Astrocyte (in vitro differentiated cells and primary cell): ENCODE measurements at regions not wholly inside any gene's neighbourhood (a gene's known extent, or its start where the extent isn't known, plus 50 kb on each side); places are given as distances from the start of the nearest gene placed in this dataset.

Experiments used
- DNase-seq: peaks from one replicate; pipeline ENCODE4 v3.0.0-alpha.2; 2010; ENCODE audit warnings: low read depth
- FAIRE-seq: peaks from 2 replicates; lab custom pipeline; 2011; peaks lifted over from hg19 to GRCh38; lab: Jason Lieb, UNC
- H2AFZ ChIP-seq: 2 replicates; pipeline ENCODE4 v1.6.0; 2012; ENCODE audit warnings: low read depth, low read length, inconsistent platforms
- H3K27ac ChIP-seq: 2 replicates; pipeline ENCODE4 v1.5.1; 2011; ENCODE audit warnings: low read depth, low read length, inconsistent platforms
- H3K27me3 ChIP-seq: 2 replicates; pipeline ENCODE4 v1.6.0; 2011; ENCODE audit warnings: low read length, inconsistent platforms; ENCODE audit not compliant: insufficient read depth
- H3K36me3 ChIP-seq: 2 replicates; pipeline ENCODE4 v1.5.1; 2011; ENCODE audit warnings: low read length, inconsistent platforms; ENCODE audit not compliant: insufficient read depth
- H3K4me1 ChIP-seq: 2 replicates; pipeline ENCODE4 v1.5.1; 2011; ENCODE audit warnings: low read length, inconsistent platforms; ENCODE audit not compliant: insufficient read depth
- H3K4me2 ChIP-seq: 2 replicates; pipeline ENCODE4 v1.6.0; 2012; ENCODE audit warnings: low read length, inconsistent platforms
- H3K4me3 ChIP-seq: 2 replicates; pipeline ENCODE4 v1.5.1; 2011; ENCODE audit warnings: low read depth, mild to moderate bottlenecking, low read length, inconsistent platforms; ENCODE audit not compliant: insufficient read depth
- H3K79me2 ChIP-seq: 2 replicates; pipeline ENCODE4 v1.6.0; 2012; ENCODE audit warnings: mild to moderate bottlenecking, low read length, inconsistent platforms; ENCODE audit not compliant: insufficient read depth
- H3K9ac ChIP-seq: 2 replicates; pipeline ENCODE4 v1.6.0; 2012; ENCODE audit warnings: mild to moderate bottlenecking, low read length, inconsistent platforms
- H3K9me3 ChIP-seq: 2 replicates; pipeline ENCODE4 v1.5.1; 2012; ENCODE audit warnings: low read depth, mild to moderate bottlenecking, low read length, inconsistent platforms; ENCODE audit not compliant: insufficient read depth
- H4K20me1 ChIP-seq: 2 replicates; pipeline ENCODE4 v1.6.0; 2012; ENCODE audit warnings: low read length, inconsistent platforms; ENCODE audit not compliant: insufficient read depth
- H3K27ac Mint-ChIP-seq: one replicate; pipeline ENCODE4 v1.8.0; 2021; ENCODE audit warnings: mild to moderate bottlenecking, mixed read lengths; ENCODE audit not compliant: unreplicated experiment
- H3K27me3 Mint-ChIP-seq: one replicate; pipeline ENCODE4 v1.8.0; 2021; ENCODE audit warnings: low read depth, mixed read lengths; ENCODE audit not compliant: unreplicated experiment
- H3K36me3 Mint-ChIP-seq: one replicate; pipeline ENCODE4 v1.8.0; 2021; ENCODE audit warnings: low read depth, mixed read lengths; ENCODE audit not compliant: unreplicated experiment
- H3K4me1 Mint-ChIP-seq: one replicate; pipeline ENCODE4 v1.8.0; 2021; ENCODE audit warnings: low read depth, mixed read lengths; ENCODE audit not compliant: unreplicated experiment
- H3K4me3 Mint-ChIP-seq: one replicate; pipeline ENCODE4 v1.8.0; 2021; ENCODE audit warnings: mild to moderate bottlenecking, moderate library complexity, mixed read lengths; ENCODE audit not compliant: unreplicated experiment
- H3K9me3 Mint-ChIP-seq: one replicate; pipeline ENCODE4 v1.8.0; 2021; ENCODE audit warnings: mild to moderate bottlenecking, mixed read lengths; ENCODE audit not compliant: unreplicated experiment
- CTCF ChIP-seq: IDR thresholded peaks from 2 replicates; pipeline ENCODE4 v1.5.1; 2011; ENCODE audit warnings: low read depth, mild to moderate bottlenecking, inconsistent platforms, low read length, moderate library complexity; ENCODE audit not compliant: insufficient read depth
- EZH2 ChIP-seq: IDR thresholded peaks from 2 replicates; pipeline ENCODE4 v1.6.1; 2012; ENCODE audit warnings: mild to moderate bottlenecking, low read length, inconsistent platforms; ENCODE audit not compliant: insufficient read depth

DNA sequence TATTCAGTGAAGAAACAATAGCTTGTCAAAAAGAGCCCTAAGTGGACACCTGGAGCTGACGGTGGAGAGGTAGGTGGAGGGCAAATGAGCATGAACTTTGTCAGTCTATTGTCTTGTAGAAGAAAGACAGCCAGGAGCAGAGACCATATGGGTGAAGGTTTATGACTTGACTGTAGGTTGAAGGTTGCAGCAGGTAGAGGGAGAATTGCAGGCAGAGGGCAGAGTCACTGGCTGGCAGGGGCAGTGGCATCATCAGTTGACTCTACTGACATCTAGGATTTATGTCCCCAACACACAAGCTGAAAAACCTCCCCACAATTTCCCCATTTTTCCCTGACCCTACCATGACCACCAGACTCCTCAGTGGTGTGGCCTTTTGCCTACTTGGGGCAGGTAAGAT, 243.6 kb upstream of the PRSS58 start:
- no peak overlapping the region for H3K4me2 ChIP-seq
- FAIRE-seq (no peak), DNase-seq (no peak)
- no peaks in the 10 kb centered on the region for H3K79me2 ChIP-seq
- no peak overlapping the region for H2AFZ ChIP-seq
- H3K4me1 ChIP-seq: no peaks in the 10 kb centered on the region
- Mint-ChIP-seq H3K9me3 (no peaks in the 10 kb centered on the region), H3K4me3 (no peak overlapping the region), H3K4me1 (peaks cover 6% of the 10 kb centered on the region), H3K27me3 (peaks cover 30% of the 10 kb centered on the region), H3K36me3 (no peaks in the 10 kb centered on the region), H3K27ac (no peak overlapping the region)
- no peaks in the 10 kb centered on the region for H3K9me3 ChIP-seq
- H3K9ac ChIP-seq: no peak overlapping the region
- H3K27ac ChIP-seq: no peak overlapping the region
- no peak overlapping the region for H3K4me3 ChIP-seq
- H3K36me3 ChIP-seq: no peaks in the 10 kb centered on the region
- no peaks in the 10 kb centered on the region for H4K20me1 ChIP-seq
- TF ChIP-seq CTCF: no peak
- TF ChIP-seq EZH2: no peak
- peaks cover 23% of the 10 kb centered on the region for H3K27me3 ChIP-seq

DNA sequence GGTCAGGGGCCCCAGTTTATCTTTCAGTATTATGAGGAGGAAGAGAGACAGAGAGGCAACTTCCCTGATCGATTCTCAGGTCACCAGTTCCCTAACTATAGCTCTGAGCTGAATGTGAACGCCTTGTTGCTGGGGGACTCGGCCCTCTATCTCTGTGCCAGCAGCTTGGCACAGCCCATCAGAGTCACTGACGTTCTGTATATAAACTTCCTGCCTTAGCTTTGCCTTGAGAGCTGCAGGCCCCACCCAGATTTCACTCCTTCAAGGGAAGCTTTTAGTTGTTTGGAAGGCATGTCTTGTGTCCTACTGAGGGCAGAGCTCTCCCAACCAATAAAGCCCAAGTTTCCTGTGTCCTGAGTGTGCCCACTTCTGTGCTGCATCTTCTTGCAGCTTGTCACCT, 242.5 kb upstream of the PRSS58 start:
- no peaks in the 10 kb centered on the region for H4K20me1 ChIP-seq
- Mint-ChIP-seq H3K4me3 (no peak overlapping the region), H3K9me3 (no peaks in the 10 kb centered on the region), H3K27ac (no peak overlapping the region), H3K27me3 (peaks cover 22% of the 10 kb centered on the region), H3K36me3 (no peaks in the 10 kb centered on the region), H3K4me1 (peaks cover 6% of the 10 kb centered on the region)
- DNase-seq (no peak), FAIRE-seq (no peak)
- H2AFZ ChIP-seq: no peak overlapping the region
- no peak overlapping the region for H3K4me3 ChIP-seq
- no peaks in the 10 kb centered on the region for H3K36me3 ChIP-seq
- H3K4me2 ChIP-seq: no peak overlapping the region
- H3K9ac ChIP-seq: no peak overlapping the region
- H3K9me3 ChIP-seq: no peaks in the 10 kb centered on the region
- peaks cover 24% of the 10 kb centered on the region for H3K27me3 ChIP-seq
- H3K79me2 ChIP-seq: no peaks in the 10 kb centered on the region
- H3K27ac ChIP-seq: no peak overlapping the region
- H3K4me1 ChIP-seq: no peaks in the 10 kb centered on the region
- TF ChIP-seq CTCF (no peak), EZH2 (no peak)

GRCh38 chr7:142499635-142500034, 241.8 kb upstream of the PRSS58 start:
- TF ChIP-seq EZH2 (no peak), CTCF (no peak)
- Mint-ChIP-seq H3K36me3 (no peaks in the 10 kb centered on the region), H3K27me3 (peaks cover 24% of the 10 kb centered on the region)

More at GRCh38 chr7:142499635-142500034, 241.8 kb upstream of the PRSS58 start:
- Histone ChIP-seq H2AFZ (no peak overlapping the region), H3K4me1 (no peaks in the 10 kb centered on the region), H3K79me2 (no peaks in the 10 kb centered on the region), H3K27ac (no peak overlapping the region), H3K4me3 (no peak overlapping the region), H3K9me3 (no peaks in the 10 kb centered on the region), H4K20me1 (no peaks in the 10 kb centered on the region), H3K27me3 (peaks cover 27% of the 10 kb centered on the region), H3K9ac (no peak overlapping the region), H3K36me3 (no peaks in the 10 kb centered on the region), H3K4me2 (no peak overlapping the region)
- Mint-ChIP-seq H3K4me3 (no peak overlapping the region), H3K9me3 (no peaks in the 10 kb centered on the region), H3K27ac (no peak overlapping the region), H3K4me1 (peaks cover 6% of the 10 kb centered on the region)
- FAIRE-seq: no peak
- no peak for DNase-seq
